HG03139 (cell line): ENCODE measurements at regions not wholly inside any gene's neighbourhood (a gene's known extent, or its start where the extent isn't known, plus 50 kb on each side); places are given as distances from the start of the nearest gene placed in this dataset.
A peak's percentile ranks its signal among the peaks of the same experiment; 100 is the strongest.

ENCODE experiments used
- ATAC-seq: cut with Tn5 transposase; IDR thresholded peaks from one replicate; pipeline ENCODE4 v1.9.1; 2021; ENCODE audit not compliant: unreplicated experiment

GRCh38 chr9:126218359-126219125 lies 108.1 kb upstream of the MVB12B start:
- ATAC-seq = no peak

DNA sequence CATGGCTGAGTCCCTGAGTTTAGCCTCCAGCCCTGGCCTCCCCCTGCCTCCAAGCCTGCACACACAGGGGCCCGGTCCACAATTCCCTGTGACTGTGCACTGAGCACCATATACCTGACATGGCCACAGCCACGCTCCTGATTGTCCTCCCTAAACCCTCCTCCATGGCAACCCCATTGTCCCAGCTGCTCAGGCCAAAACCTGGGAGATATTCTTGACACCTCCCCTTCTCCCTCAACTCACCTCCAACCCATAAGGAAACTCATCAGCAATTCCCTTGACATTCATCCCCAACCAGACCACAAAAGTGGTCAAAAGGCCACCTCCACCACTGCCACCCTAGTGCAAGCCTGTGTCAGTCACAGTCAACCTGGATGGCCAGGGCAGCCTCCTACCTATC lies 107.5 kb upstream of the MVB12B start:
- ATAC-seq = no peak

DNA sequence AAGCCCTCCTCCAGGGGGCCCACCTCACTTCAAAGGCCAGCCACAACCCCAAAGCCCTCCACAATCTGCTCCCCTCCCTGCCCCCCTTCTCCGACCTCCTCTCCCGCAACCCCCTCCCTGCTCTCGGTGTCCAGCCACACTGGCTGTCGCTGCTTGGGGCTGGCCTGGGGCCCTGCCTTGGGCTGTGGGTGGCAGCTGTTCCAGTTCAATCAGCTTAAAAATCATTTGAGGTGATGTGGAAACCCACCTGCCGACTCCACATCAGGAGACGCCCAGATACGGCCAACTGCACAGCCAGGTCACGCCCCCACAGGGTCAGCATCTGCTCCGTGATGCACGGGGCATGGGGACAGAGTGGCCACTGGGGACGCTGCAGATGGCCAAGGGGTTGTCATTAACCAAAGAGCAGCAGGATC lies 107.0 kb upstream of the MVB12B start:
- ATAC-seq = no peak

DNA sequence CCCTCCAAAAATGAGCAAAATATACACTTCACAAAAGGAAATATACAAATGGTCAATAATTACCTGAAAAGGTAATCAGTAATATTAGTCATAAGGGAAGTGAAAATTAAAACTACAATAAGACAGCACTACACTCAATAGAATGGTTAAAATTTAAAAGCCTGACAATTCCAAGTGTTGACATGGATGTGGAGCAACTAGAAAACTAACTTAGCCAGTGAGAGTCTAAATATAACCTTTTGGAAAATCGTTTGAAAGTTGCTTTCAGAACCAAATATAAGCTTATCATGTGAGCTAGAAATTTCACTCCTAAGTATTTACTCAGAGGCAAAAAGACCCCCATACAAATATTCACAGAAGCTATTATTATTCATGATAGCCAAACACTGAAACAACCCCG lies 105.1 kb upstream of the MVB12B start:
- no peak for ATAC-seq

- no peak for ATAC-seq
These were observed 104.2 kb upstream of the MVB12B start for GRCh38 chr9:126222363-126222834.

DNA sequence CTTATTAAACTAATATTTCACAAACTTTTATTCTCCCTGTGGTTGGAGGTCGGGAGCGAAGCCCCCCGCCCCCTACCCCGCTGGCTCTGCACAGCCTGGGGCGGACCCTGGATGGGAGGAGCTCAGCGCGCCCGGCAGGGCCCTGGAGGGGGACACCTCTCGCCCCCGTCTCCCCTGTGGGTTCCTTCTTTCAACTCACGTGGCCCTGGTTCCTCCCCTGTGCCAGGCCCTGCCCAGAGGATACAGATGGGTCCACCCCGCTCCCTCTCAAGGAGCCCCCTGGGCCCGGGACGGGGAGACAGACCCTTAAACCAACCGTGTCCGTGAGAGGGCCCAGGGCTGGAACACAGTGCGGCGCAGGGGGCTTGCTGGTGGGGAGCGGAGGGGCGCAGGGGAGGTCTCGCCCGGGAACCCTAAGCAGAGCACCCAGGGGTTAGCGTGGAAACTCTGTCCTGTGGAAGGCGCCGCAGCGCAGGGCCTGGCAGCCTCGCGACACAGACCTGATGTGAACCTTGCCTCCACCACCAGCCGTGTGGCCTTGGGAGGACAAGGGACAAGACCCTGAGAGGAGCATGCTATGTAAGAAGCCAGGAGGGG lies 103.7 kb upstream of the MVB12B start:
- ATAC-seq = no peak

DNA sequence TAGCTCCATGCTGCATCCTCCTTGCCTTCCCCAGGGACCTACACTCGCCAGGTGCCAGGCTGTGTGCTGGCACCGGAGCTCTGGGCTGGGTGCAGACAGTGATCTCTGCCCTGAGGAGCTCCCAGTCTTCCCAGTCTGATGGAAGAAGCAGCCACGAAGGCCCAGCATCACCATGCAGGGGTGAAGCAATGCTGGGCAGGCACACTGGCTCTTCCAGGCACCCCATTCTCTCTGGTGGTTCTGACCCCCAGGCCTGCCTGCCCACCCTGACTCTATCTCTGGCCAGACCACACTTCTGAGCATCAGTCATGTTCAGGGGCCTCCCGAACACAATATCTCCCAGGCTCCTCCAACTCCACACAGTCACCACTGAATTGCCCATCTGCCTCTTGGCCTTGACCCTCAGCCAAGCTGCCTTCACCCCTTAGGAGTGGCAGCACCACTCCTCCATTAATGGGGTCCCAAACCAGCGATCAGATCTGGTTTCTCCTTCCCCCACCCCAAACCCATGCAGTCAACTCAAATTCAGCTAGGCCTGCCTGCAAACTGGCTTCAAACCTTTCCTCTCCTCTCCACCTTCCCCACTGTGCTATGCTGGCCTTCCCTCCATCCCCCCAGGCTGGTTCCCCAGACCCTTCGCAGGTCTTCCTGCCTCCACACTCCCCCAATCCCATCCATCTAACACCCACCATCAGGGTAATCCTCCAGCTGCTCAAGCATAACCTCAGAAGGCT lies 102.7 kb upstream of the MVB12B start:
- ATAC-seq = no peak

- ATAC-seq = no peak
These were observed 100.7 kb upstream of the MVB12B start for GRCh38 chr9:126225611-126226609.

DNA sequence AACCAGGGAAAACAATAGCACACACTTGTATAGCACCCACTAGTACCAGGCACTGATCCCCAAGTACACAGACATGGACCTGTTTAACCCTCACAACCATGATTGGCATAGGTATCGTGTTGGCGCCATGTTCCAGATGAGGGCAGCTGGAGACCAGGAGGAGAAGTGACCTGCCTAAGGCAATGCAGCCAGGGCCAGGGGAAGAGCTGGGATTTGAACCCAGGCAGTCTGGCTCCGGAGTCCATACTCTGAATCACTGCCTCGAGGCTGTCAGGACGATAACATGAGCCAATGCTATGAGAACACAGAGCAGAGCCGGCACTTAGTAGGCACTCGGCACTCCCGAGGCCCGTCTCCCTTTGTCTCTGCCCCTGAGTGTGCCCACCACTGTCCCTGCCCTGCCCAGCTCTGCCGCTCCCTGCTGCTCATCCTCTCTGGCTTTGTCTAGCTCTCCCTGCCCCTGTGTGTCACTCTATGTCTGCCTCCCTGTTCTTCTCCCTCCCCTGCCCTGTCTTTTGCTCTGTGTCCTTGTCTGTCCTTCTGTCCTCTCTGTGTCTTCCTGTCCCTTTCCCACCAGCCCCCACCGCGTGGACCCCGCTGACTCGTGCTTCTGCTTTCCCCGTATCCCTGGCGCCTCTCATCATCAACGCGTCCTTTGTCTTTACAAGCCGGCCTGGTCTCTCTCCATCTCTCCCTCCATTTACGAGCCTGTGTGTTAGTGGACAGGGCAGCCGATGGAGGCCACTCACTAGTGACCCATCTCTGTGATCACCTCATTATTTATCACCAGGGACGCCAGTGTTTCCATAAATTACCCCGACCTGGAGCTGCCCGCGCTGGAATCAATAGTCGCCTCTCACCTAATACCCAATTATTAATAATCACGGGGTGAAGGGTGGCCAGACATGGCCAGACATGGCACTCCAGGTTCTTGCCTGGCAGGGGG lies 99.4 kb upstream of the MVB12B start:
- no peak for ATAC-seq

GRCh38 chr9:126228111-126228780 lies 98.4 kb upstream of the MVB12B start:
- ATAC-seq = no peak

GRCh38 chr9:126228781-126229444 lies 97.7 kb upstream of the MVB12B start:
- peak; percentile 58 for ATAC-seq

DNA sequence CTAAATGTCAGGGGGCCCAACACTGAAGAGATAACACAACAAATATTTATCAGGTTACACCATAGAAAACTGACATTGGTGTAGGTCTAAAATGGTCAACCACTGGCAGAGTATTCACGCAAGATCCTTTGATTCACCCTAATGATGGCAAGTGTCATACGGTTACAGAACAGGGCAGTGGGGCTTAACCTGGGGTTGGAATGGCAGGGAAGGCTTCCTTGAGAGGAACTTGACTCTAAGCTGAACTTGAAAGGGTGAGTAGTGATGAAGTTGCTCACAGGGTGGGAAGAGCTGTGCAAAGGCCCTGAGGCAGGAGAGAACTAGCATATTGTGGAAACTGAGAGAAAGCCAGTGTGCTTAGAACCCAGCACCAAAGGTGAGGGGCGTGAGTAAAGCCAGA lies 97.1 kb upstream of the MVB12B start:
- no peak for ATAC-seq

- no peak for ATAC-seq
These were observed 95.9 kb upstream of the MVB12B start for GRCh38 chr9:126230692-126231091.

- ATAC-seq = no peak
These were observed 94.2 kb upstream of the MVB12B start for GRCh38 chr9:126232461-126232860.

DNA sequence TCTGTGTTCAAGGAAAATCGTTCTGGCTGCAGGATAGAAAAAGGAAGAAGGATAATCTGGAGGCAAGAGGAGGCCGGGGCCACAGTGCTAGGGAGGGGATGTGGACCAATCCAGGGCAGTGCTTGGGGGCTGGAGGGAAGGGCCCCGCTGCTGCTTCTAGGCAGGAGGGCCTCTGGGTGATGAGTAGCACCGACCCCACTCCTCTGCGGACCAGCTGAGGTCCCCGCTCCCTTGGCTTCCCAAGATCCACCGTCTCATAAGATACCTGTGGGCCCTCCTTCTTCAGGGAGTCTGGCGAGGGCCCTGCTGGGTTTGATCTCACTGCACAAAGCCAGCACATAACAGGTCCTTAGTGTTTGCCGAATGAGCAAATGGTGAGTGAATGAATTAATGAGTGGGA lies 93.5 kb upstream of the MVB12B start:
- no peak for ATAC-seq

GRCh38 chr9:126233913-126234525 lies 92.6 kb upstream of the MVB12B start:
- ATAC-seq = no peak

- no peak for ATAC-seq
These were observed 91.8 kb upstream of the MVB12B start for GRCh38 chr9:126234681-126235335.
